ENCODE measurements at regions not wholly inside any gene's neighbourhood (a gene's known extent, or its start where the extent isn't known, plus 50 kb on each side); places are given as distances from the start of the nearest gene placed in this dataset.

- no peaks in the 10 kb centered on the region for H3K27me3 ChIP-seq (replicated peaks; ENCODE audit: control insufficient read depth, insufficient read depth, low read length, poor library complexity, severe bottlenecking)
These were observed 83.5 kb downstream of the TMEM174 start for GRCh38 chr5:73256462-73256861.

GRCh38 chr5:73256012-73256411 lies 83.0 kb downstream of the TMEM174 start:
- no peak for DNase-seq
- Histone ChIP-seq H3K9me3 (ENCODE audit: control insufficient read depth, low read length) (no peaks in the 10 kb centered on the region), H3K36me3 (ENCODE audit: control insufficient read depth, insufficient read depth, low read length) (no peaks in the 10 kb centered on the region), H3K27me3 (replicated peaks; ENCODE audit: control insufficient read depth, insufficient read depth, low read length, poor library complexity, severe bottlenecking) (no peaks in the 10 kb centered on the region), H3K4me1 (ENCODE audit: control insufficient read depth, insufficient read depth, low read length, poor library complexity, severe bottlenecking) (no peaks in the 10 kb centered on the region), H3K27ac (ENCODE audit: insufficient read depth, low read length, poor library complexity, severe bottlenecking) (no peak overlapping the region), H3K4me3 (ENCODE audit: insufficient read depth, low read depth, low read length, poor library complexity, severe bottlenecking) (no peak overlapping the region)

More at GRCh38 chr5:73256462-73256861, 83.5 kb downstream of the TMEM174 start:
- Histone ChIP-seq H3K9me3 (ENCODE audit: control insufficient read depth, low read length) (no peaks in the 10 kb centered on the region), H3K36me3 (ENCODE audit: control insufficient read depth, insufficient read depth, low read length) (no peaks in the 10 kb centered on the region), H3K27ac (ENCODE audit: insufficient read depth, low read length, poor library complexity, severe bottlenecking) (no peak overlapping the region), H3K4me1 (ENCODE audit: control insufficient read depth, insufficient read depth, low read length, poor library complexity, severe bottlenecking) (no peaks in the 10 kb centered on the region), H3K4me3 (ENCODE audit: insufficient read depth, low read depth, low read length, poor library complexity, severe bottlenecking) (no peak overlapping the region)
- DNase-seq = no peak

GRCh38 chr5:73254642-73255041 lies 81.6 kb downstream of the TMEM174 start:
- no peak for DNase-seq
- Histone ChIP-seq H3K4me1 (ENCODE audit: control insufficient read depth, insufficient read depth, low read length, poor library complexity, severe bottlenecking) (no peaks in the 10 kb centered on the region), H3K36me3 (ENCODE audit: control insufficient read depth, insufficient read depth, low read length) (no peaks in the 10 kb centered on the region)

GRCh38 chr5:73253047-73253660 lies 80.2 kb downstream of the TMEM174 start:
- Histone ChIP-seq H3K4me3 (ENCODE audit: insufficient read depth, low read depth, low read length, poor library complexity, severe bottlenecking) (no peak overlapping the region), H3K9me3 (ENCODE audit: control insufficient read depth, low read length) (no peaks in the 10 kb centered on the region)

More at GRCh38 chr5:73254642-73255041, 81.6 kb downstream of the TMEM174 start:
- Histone ChIP-seq H3K27ac (ENCODE audit: insufficient read depth, low read length, poor library complexity, severe bottlenecking) (no peak overlapping the region), H3K27me3 (replicated peaks; ENCODE audit: control insufficient read depth, insufficient read depth, low read length, poor library complexity, severe bottlenecking) (no peaks in the 10 kb centered on the region), H3K9me3 (ENCODE audit: control insufficient read depth, low read length) (no peaks in the 10 kb centered on the region), H3K4me3 (ENCODE audit: insufficient read depth, low read depth, low read length, poor library complexity, severe bottlenecking) (no peak overlapping the region)

GRCh38 chr5:73250645-73251044 lies 77.7 kb downstream of the TMEM174 start:
- DNase-seq = no peak
- no peaks in the 10 kb centered on the region for H3K9me3 ChIP-seq (ENCODE audit: control insufficient read depth, low read length)
- H3K4me3 ChIP-seq (ENCODE audit: insufficient read depth, low read depth, low read length, poor library complexity, severe bottlenecking) = no peak overlapping the region
- no peak overlapping the region for H3K27ac ChIP-seq (ENCODE audit: insufficient read depth, low read length, poor library complexity, severe bottlenecking)
- H3K27me3 ChIP-seq (replicated peaks; ENCODE audit: control insufficient read depth, insufficient read depth, low read length, poor library complexity, severe bottlenecking) = no peaks in the 10 kb centered on the region
- H3K36me3 ChIP-seq (ENCODE audit: control insufficient read depth, insufficient read depth, low read length) = no peaks in the 10 kb centered on the region
- no peaks in the 10 kb centered on the region for H3K4me1 ChIP-seq (ENCODE audit: control insufficient read depth, insufficient read depth, low read length, poor library complexity, severe bottlenecking)

More at GRCh38 chr5:73253047-73253660, 80.2 kb downstream of the TMEM174 start:
- Histone ChIP-seq H3K27me3 (replicated peaks; ENCODE audit: control insufficient read depth, insufficient read depth, low read length, poor library complexity, severe bottlenecking) (no peaks in the 10 kb centered on the region), H3K36me3 (ENCODE audit: control insufficient read depth, insufficient read depth, low read length) (no peaks in the 10 kb centered on the region), H3K27ac (ENCODE audit: insufficient read depth, low read length, poor library complexity, severe bottlenecking) (no peak overlapping the region), H3K4me1 (ENCODE audit: control insufficient read depth, insufficient read depth, low read length, poor library complexity, severe bottlenecking) (no peaks in the 10 kb centered on the region)
- no peak for DNase-seq

- Histone ChIP-seq H3K4me3 (ENCODE audit: insufficient read depth, low read depth, low read length, poor library complexity, severe bottlenecking) (no peak overlapping the region), H3K27me3 (replicated peaks; ENCODE audit: control insufficient read depth, insufficient read depth, low read length, poor library complexity, severe bottlenecking) (no peaks in the 10 kb centered on the region)
- DNase-seq = no peak
These were observed 69.7 kb downstream of the TMEM174 start for GRCh38 chr5:73242735-73243134.

GRCh38 chr5:73238873-73239272 lies 65.9 kb downstream of the TMEM174 start:
- Histone ChIP-seq H3K4me3 (ENCODE audit: insufficient read depth, low read depth, low read length, poor library complexity, severe bottlenecking) (no peak overlapping the region), H3K4me1 (ENCODE audit: control insufficient read depth, insufficient read depth, low read length, poor library complexity, severe bottlenecking) (peaks cover 5% of the 10 kb centered on the region), H3K9me3 (ENCODE audit: control insufficient read depth, low read length) (no peaks in the 10 kb centered on the region), H3K36me3 (ENCODE audit: control insufficient read depth, insufficient read depth, low read length) (no peaks in the 10 kb centered on the region), H3K27me3 (replicated peaks; ENCODE audit: control insufficient read depth, insufficient read depth, low read length, poor library complexity, severe bottlenecking) (peaks cover 17% of the 10 kb centered on the region), H3K27ac (ENCODE audit: insufficient read depth, low read length, poor library complexity, severe bottlenecking) (no peak overlapping the region)
- DNase-seq = no peak

More at GRCh38 chr5:73242735-73243134, 69.7 kb downstream of the TMEM174 start:
- no peaks in the 10 kb centered on the region for H3K9me3 ChIP-seq (ENCODE audit: control insufficient read depth, low read length)
- H3K36me3 ChIP-seq (ENCODE audit: control insufficient read depth, insufficient read depth, low read length) = no peaks in the 10 kb centered on the region
- H3K27ac ChIP-seq (ENCODE audit: insufficient read depth, low read length, poor library complexity, severe bottlenecking) = no peak overlapping the region
- no peaks in the 10 kb centered on the region for H3K4me1 ChIP-seq (ENCODE audit: control insufficient read depth, insufficient read depth, low read length, poor library complexity, severe bottlenecking)

GRCh38 chr5:73236541-73237128 lies 63.6 kb downstream of the TMEM174 start:
- H3K4me3 ChIP-seq (ENCODE audit: insufficient read depth, low read depth, low read length, poor library complexity, severe bottlenecking) = no peak overlapping the region
- H3K36me3 ChIP-seq (ENCODE audit: control insufficient read depth, insufficient read depth, low read length) = no peaks in the 10 kb centered on the region
- H3K9me3 ChIP-seq (ENCODE audit: control insufficient read depth, low read length) = no peaks in the 10 kb centered on the region
- H3K27me3 ChIP-seq (replicated peaks; ENCODE audit: control insufficient read depth, insufficient read depth, low read length, poor library complexity, severe bottlenecking) = peaks cover 39% of the 10 kb centered on the region
- no peak for DNase-seq
- H3K27ac ChIP-seq (ENCODE audit: insufficient read depth, low read length, poor library complexity, severe bottlenecking) = no peak overlapping the region
- peaks cover 25% of the 10 kb centered on the region for H3K4me1 ChIP-seq (ENCODE audit: control insufficient read depth, insufficient read depth, low read length, poor library complexity, severe bottlenecking)

GRCh38 chr5:73234204-73234555 lies 61.2 kb downstream of the TMEM174 start:
- Histone ChIP-seq H3K4me3 (ENCODE audit: insufficient read depth, low read depth, low read length, poor library complexity, severe bottlenecking) (no peak overlapping the region), H3K27ac (ENCODE audit: insufficient read depth, low read length, poor library complexity, severe bottlenecking) (no peak overlapping the region), H3K36me3 (ENCODE audit: control insufficient read depth, insufficient read depth, low read length) (no peaks in the 10 kb centered on the region), H3K27me3 (replicated peaks; ENCODE audit: control insufficient read depth, insufficient read depth, low read length, poor library complexity, severe bottlenecking) (peaks cover 54% of the 10 kb centered on the region), H3K9me3 (ENCODE audit: control insufficient read depth, low read length) (no peaks in the 10 kb centered on the region), H3K4me1 (ENCODE audit: control insufficient read depth, insufficient read depth, low read length, poor library complexity, severe bottlenecking) (peaks cover 25% of the 10 kb centered on the region)
- no peak for DNase-seq

GRCh38 chr5:73233461-73234203 lies 60.6 kb downstream of the TMEM174 start:
- Histone ChIP-seq H3K4me1 (ENCODE audit: control insufficient read depth, insufficient read depth, low read length, poor library complexity, severe bottlenecking) (peaks cover 25% of the 10 kb centered on the region), H3K27me3 (replicated peaks; ENCODE audit: control insufficient read depth, insufficient read depth, low read length, poor library complexity, severe bottlenecking) (peaks cover 54% of the 10 kb centered on the region), H3K27ac (ENCODE audit: insufficient read depth, low read length, poor library complexity, severe bottlenecking) (no peak overlapping the region), H3K36me3 (ENCODE audit: control insufficient read depth, insufficient read depth, low read length) (no peaks in the 10 kb centered on the region), H3K9me3 (ENCODE audit: control insufficient read depth, low read length) (no peaks in the 10 kb centered on the region), H3K4me3 (ENCODE audit: insufficient read depth, low read depth, low read length, poor library complexity, severe bottlenecking) (peak overlapping the region; percentile 45)
- DNase-seq = no peak
